Astrocyte (in vitro differentiated cells and primary cell): ENCODE measurements at regions not wholly inside any gene's neighbourhood (a gene's known extent, or its start where the extent isn't known, plus 50 kb on each side); places are given as distances from the start of the nearest gene placed in this dataset.

Experiments used
- CTCF ChIP-seq: IDR thresholded peaks from 2 replicates; pipeline ENCODE4 v1.5.1; 2011; ENCODE audit warnings: low read depth, mild to moderate bottlenecking, inconsistent platforms, low read length, moderate library complexity; ENCODE audit not compliant: insufficient read depth
- EZH2 ChIP-seq: IDR thresholded peaks from 2 replicates; pipeline ENCODE4 v1.6.1; 2012; ENCODE audit warnings: mild to moderate bottlenecking, low read length, inconsistent platforms; ENCODE audit not compliant: insufficient read depth

GRCh38 chr1:101139130-101139529, 97.7 kb upstream of the S1PR1 start:
- no peak for TF ChIP-seq CTCF
- no peak for TF ChIP-seq EZH2
